ENCODE measurements at regions not wholly inside any gene's neighbourhood (a gene's known extent, or its start where the extent isn't known, plus 50 kb on each side); places are given as distances from the start of the nearest gene placed in this dataset.

DNA sequence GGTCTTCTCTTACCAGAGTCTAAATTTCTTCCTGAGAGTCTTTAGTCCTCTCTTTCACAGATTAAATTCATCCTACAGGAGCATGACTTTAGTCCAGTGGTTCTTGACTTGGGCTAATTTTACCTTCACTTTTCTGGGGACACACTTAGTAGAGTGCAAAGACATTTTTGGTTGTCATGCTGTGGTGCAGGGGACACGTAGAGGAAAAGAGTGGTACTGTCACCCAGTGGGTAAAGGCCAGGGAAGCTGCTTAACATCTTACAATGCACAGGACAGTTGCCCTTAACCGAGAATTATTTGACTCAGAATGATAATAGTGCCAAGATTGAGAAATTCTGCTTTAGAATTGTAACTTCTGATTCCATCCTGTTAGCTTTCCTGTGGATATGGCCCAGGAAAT lies 772.5 kb upstream of the GRM7 start:
- TF ChIP-seq POLR2AphosphoS5 (IDR thresholded peaks at IDR 0.05) (no peak), POLR2A (IDR thresholded peaks at IDR 0.05) (no peak)
- TF ChIP-seq, protein P1, sequence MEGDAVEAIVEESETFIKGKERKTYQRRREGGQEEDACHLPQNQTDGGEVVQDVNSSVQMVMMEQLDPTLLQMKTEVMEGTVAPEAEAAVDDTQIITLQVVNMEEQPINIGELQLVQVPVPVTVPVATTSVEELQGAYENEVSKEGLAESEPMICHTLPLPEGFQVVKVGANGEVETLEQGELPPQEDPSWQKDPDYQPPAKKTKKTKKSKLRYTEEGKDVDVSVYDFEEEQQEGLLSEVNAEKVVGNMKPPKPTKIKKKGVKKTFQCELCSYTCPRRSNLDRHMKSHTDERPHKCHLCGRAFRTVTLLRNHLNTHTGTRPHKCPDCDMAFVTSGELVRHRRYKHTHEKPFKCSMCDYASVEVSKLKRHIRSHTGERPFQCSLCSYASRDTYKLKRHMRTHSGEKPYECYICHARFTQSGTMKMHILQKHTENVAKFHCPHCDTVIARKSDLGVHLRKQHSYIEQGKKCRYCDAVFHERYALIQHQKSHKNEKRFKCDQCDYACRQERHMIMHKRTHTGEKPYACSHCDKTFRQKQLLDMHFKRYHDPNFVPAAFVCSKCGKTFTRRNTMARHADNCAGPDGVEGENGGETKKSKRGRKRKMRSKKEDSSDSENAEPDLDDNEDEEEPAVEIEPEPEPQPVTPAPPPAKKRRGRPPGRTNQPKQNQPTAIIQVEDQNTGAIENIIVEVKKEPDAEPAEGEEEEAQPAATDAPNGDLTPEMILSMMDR (IDR thresholded peaks at IDR 0.05 in 8 of 11, conservative IDR thresholded peaks at IDR 0.05 in 3 of 11): no peak

Measured in spleen (tissue), 7 donors.